HEK293 (cell line): ENCODE measurements at regions not wholly inside any gene's neighbourhood (a gene's known extent, or its start where the extent isn't known, plus 50 kb on each side); places are given as distances from the start of the nearest gene placed in this dataset.

Experiments used
- KLF16 ChIP-seq: fragments of 450-650 bp; formaldehyde crosslinking; IDR thresholded peaks from 2 replicates; pipeline ENCODE4 v1.5.1; 2017; ENCODE audit warnings: missing biosample characterization, missing genetic modification characterization
- WT1 ChIP-seq: fragments of 450-650 bp; formaldehyde crosslinking; IDR thresholded peaks from 2 replicates; pipeline ENCODE4 v1.5.1; 2016; ENCODE audit warnings: missing biosample characterization, missing genetic modification characterization
- YY1 ChIP-seq: fragments of 450-650 bp; formaldehyde crosslinking; IDR thresholded peaks from 2 replicates; pipeline ENCODE4 v1.5.1; 2018; ENCODE audit warnings: missing biosample characterization, missing genetic modification characterization
- ZBTB7A ChIP-seq: fragments of 450-650 bp; formaldehyde crosslinking; IDR thresholded peaks from 2 replicates; pipeline ENCODE4 v1.5.1; 2016; ENCODE audit warnings: low read depth, missing biosample characterization, missing genetic modification characterization
- ZNF121 ChIP-seq: fragments of 450-650 bp; formaldehyde crosslinking; IDR thresholded peaks from 2 replicates; pipeline ENCODE4 v1.5.1; 2016; ENCODE audit warnings: missing biosample characterization, missing genetic modification characterization
- ZNF324 ChIP-seq: fragments of 450-650 bp; formaldehyde crosslinking; IDR thresholded peaks from 2 replicates; pipeline ENCODE4 v1.5.1; 2016; ENCODE audit warnings: missing biosample characterization, missing genetic modification characterization
- ZNF701 ChIP-seq: fragments of 450-650 bp; formaldehyde crosslinking; IDR thresholded peaks from 2 replicates; pipeline ENCODE4 v1.5.1; 2016; ENCODE audit warnings: missing biosample characterization, missing genetic modification characterization
- ZNF707 ChIP-seq: fragments of 450-650 bp; formaldehyde crosslinking; IDR thresholded peaks from 2 replicates; pipeline ENCODE4 v1.5.1; 2016; ENCODE audit warnings: missing biosample characterization, missing genetic modification characterization
- ZNF76 ChIP-seq: fragments of 450-650 bp; formaldehyde crosslinking; IDR thresholded peaks from 2 replicates; pipeline ENCODE4; 2016; ENCODE audit warnings: low read depth, missing biosample characterization, missing genetic modification characterization, borderline replicate concordance
- TF ChIP-seq, protein P1 (sequence below): fragments of 450-650 bp; formaldehyde crosslinking; IDR thresholded peaks from 2 replicates; pipeline ENCODE4 v1.5.1; 2016; ENCODE audit warnings: missing biosample characterization, missing genetic modification characterization
- TF ChIP-seq, protein P2 (sequence below): fragments of 450-650 bp; formaldehyde crosslinking; IDR thresholded peaks from 2 replicates; pipeline ENCODE4 v1.5.1; 2016; ENCODE audit warnings: missing biosample characterization, missing genetic modification characterization
- TF ChIP-seq, protein P3 (sequence below): fragments of 450-650 bp; formaldehyde crosslinking; IDR thresholded peaks from 2 replicates; pipeline ENCODE4 v1.5.1; 2016; ENCODE audit warnings: missing biosample characterization, missing genetic modification characterization
- TF ChIP-seq, protein P4 (sequence below): fragments of 450-650 bp; formaldehyde crosslinking; IDR thresholded peaks from 2 replicates; pipeline ENCODE4 v1.5.1; 2016; ENCODE audit warnings: missing biosample characterization, missing genetic modification characterization, low read depth

DNA sequence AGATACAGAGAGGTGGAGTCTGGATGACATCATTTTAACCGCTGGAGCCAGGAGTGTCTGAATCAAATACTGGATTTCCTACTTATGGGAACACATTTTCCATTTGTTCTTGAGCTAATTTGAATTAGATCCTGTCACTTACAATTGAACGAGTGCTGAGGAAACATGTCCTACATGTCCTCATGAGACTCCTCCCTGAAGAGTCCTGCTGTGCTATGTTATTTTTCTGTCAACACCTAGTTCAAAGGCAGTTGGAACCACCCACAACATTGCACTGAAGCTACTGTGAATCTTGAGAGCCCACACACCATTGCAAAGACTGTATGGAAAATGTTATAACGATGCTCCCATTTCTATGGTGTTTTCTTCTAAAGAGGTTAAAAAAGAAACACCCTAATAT lies 123.5 kb upstream of the CRBN start:
- no peak for TF ChIP-seq WT1 (tag by site-specific recombination)
- TF ChIP-seq, protein P1, sequence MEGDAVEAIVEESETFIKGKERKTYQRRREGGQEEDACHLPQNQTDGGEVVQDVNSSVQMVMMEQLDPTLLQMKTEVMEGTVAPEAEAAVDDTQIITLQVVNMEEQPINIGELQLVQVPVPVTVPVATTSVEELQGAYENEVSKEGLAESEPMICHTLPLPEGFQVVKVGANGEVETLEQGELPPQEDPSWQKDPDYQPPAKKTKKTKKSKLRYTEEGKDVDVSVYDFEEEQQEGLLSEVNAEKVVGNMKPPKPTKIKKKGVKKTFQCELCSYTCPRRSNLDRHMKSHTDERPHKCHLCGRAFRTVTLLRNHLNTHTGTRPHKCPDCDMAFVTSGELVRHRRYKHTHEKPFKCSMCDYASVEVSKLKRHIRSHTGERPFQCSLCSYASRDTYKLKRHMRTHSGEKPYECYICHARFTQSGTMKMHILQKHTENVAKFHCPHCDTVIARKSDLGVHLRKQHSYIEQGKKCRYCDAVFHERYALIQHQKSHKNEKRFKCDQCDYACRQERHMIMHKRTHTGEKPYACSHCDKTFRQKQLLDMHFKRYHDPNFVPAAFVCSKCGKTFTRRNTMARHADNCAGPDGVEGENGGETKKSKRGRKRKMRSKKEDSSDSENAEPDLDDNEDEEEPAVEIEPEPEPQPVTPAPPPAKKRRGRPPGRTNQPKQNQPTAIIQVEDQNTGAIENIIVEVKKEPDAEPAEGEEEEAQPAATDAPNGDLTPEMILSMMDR (tag by site-specific recombination), result no peak
- no peak for TF ChIP-seq ZNF121
- no peak for TF ChIP-seq ZNF324 (tag by site-specific recombination)
- no peak for TF ChIP-seq ZNF707 (tag by site-specific recombination)
- TF ChIP-seq, protein P2, sequence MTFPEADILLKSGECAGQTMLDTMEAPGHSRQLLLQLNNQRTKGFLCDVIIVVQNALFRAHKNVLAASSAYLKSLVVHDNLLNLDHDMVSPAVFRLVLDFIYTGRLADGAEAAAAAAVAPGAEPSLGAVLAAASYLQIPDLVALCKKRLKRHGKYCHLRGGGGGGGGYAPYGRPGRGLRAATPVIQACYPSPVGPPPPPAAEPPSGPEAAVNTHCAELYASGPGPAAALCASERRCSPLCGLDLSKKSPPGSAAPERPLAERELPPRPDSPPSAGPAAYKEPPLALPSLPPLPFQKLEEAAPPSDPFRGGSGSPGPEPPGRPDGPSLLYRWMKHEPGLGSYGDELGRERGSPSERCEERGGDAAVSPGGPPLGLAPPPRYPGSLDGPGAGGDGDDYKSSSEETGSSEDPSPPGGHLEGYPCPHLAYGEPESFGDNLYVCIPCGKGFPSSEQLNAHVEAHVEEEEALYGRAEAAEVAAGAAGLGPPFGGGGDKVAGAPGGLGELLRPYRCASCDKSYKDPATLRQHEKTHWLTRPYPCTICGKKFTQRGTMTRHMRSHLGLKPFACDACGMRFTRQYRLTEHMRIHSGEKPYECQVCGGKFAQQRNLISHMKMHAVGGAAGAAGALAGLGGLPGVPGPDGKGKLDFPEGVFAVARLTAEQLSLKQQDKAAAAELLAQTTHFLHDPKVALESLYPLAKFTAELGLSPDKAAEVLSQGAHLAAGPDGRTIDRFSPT (tag by site-specific recombination), result no peak
- TF ChIP-seq, protein P3, sequence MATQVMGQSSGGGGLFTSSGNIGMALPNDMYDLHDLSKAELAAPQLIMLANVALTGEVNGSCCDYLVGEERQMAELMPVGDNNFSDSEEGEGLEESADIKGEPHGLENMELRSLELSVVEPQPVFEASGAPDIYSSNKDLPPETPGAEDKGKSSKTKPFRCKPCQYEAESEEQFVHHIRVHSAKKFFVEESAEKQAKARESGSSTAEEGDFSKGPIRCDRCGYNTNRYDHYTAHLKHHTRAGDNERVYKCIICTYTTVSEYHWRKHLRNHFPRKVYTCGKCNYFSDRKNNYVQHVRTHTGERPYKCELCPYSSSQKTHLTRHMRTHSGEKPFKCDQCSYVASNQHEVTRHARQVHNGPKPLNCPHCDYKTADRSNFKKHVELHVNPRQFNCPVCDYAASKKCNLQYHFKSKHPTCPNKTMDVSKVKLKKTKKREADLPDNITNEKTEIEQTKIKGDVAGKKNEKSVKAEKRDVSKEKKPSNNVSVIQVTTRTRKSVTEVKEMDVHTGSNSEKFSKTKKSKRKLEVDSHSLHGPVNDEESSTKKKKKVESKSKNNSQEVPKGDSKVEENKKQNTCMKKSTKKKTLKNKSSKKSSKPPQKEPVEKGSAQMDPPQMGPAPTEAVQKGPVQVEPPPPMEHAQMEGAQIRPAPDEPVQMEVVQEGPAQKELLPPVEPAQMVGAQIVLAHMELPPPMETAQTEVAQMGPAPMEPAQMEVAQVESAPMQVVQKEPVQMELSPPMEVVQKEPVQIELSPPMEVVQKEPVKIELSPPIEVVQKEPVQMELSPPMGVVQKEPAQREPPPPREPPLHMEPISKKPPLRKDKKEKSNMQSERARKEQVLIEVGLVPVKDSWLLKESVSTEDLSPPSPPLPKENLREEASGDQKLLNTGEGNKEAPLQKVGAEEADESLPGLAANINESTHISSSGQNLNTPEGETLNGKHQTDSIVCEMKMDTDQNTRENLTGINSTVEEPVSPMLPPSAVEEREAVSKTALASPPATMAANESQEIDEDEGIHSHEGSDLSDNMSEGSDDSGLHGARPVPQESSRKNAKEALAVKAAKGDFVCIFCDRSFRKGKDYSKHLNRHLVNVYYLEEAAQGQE (tag by site-specific recombination), result no peak
- no peak for TF ChIP-seq YY1 (tag by site-specific recombination)
- TF ChIP-seq KLF16 (tag by site-specific recombination), result no peak
- TF ChIP-seq, protein P4, sequence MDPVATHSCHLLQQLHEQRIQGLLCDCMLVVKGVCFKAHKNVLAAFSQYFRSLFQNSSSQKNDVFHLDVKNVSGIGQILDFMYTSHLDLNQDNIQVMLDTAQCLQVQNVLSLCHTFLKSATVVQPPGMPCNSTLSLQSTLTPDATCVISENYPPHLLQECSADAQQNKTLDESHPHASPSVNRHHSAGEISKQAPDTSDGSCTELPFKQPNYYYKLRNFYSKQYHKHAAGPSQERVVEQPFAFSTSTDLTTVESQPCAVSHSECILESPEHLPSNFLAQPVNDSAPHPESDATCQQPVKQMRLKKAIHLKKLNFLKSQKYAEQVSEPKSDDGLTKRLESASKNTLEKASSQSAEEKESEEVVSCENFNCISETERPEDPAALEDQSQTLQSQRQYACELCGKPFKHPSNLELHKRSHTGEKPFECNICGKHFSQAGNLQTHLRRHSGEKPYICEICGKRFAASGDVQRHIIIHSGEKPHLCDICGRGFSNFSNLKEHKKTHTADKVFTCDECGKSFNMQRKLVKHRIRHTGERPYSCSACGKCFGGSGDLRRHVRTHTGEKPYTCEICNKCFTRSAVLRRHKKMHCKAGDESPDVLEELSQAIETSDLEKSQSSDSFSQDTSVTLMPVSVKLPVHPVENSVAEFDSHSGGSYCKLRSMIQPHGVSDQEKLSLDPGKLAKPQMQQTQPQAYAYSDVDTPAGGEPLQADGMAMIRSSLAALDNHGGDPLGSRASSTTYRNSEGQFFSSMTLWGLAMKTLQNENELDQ, result no peak
- no peak for TF ChIP-seq ZBTB7A (tag by site-specific recombination)
- no peak for TF ChIP-seq ZNF701 (tag by site-specific recombination)
- TF ChIP-seq ZNF76 (tag by site-specific recombination), result no peak
